HG03039 (cell line): ENCODE measurements at regions not wholly inside any gene's neighbourhood (a gene's known extent, or its start where the extent isn't known, plus 50 kb on each side); places are given as distances from the start of the nearest gene placed in this dataset.

Experiments used
- ATAC-seq: cut with Tn5 transposase; IDR thresholded peaks from one replicate; pipeline ENCODE4 v1.9.1; 2021; ENCODE audit warnings: mild to moderate bottlenecking, moderate library complexity; ENCODE audit not compliant: unreplicated experiment

DNA sequence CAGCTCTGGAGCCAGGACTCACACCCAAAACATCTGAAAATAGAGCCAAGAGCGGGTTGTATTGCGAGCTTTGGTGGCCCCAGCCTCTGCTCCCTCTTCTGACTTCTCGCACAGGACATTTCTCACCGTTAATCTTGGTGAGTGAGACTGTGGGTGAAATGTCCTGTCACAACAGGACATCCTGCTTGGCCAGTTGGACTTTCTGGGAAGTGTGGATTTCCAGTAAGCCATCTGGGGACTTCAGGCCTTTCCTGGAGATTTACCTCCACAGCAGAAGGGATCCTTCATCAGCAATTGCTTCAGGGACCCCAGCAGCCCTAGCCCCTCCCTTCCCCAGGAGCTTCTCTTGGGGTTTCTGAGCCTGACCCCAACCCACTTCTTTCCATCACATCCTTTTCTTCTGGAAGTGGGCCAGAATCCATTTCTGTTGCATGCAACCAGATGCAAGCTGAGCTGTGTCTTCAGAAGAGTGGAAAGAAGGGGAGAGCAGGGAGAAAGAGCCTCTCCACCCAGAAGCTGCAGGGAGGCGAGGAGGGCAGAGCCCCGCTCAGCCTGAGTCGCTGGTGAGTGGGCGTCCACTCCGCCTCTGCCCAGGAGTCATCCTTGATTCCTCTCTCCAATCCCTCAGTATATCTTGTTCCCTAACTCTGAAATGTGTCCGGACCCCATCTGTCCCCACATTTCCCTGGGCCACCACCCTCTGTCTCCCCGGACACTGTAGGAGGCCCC is 50.3 kb upstream of the GADD45G start:
- no peak for ATAC-seq

DNA sequence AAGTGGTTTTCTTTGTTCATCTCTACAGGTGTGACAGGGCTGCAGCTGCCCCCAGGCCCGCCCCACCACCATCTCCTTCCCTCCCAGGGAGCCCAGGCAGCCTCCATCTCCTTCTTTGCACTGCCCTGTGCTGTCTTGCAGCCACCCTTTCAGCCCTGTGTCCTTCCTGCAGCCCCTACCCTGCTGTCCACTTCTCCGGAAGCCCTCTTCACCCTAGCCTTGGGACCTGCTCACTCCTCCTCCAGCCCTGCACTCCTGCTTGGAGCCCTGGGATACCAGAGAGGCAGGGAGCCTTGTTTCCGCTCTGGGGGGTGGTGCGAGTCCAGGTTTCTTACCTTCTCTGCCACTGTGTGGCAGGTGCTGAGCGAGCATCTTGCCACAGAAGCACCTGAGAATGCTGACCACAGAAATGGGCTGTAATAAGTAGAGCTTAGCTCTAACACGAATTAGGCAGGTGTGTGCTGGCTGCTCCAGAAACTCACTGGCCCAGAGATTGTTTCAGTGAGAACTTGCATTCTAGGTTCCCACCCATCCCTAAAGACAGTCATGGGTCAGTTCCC is 51.3 kb upstream of the GADD45G start:
- ATAC-seq = no peak

- no peak for ATAC-seq
Observed at GRCh38 chr9:89550346-89550927, 52.5 kb upstream of the SEMA4D start.

GRCh38 chr9:89549031-89549644 is 51.2 kb upstream of the SEMA4D start:
- peak; percentile 63 for ATAC-seq

GRCh38 chr9:89548071-89548638 is 50.2 kb upstream of the SEMA4D start:
- no peak for ATAC-seq
